HUDEP-2 (cell line): ENCODE measurements at regions not wholly inside any gene's neighbourhood (a gene's known extent, or its start where the extent isn't known, plus 50 kb on each side); places are given as distances from the start of the nearest gene placed in this dataset.
"Not testable (repeated sequence)": the region's sequence is repeated elsewhere in the genome, so short reads cannot be mapped to it uniquely, and the experiment has no call there.

Source experiments
- DNase-seq, 76 experiments: peaks; one replicate each; lab custom pipeline; 2025; ENCODE audit not compliant: unreplicated experiment in 76 of 76; lab: John Stamatoyannopoulos, UW

- no peak for DNase-seq
Measured at GRCh38 chr2:8138923-8139667, 542.8 kb upstream of the ID2 start.

GRCh38 chr2:8139668-8140200 lies 542.1 kb upstream of the ID2 start:
- DNase-seq = no peak

- no peak for DNase-seq
Measured at GRCh38 chr2:8141079-8141707, 540.7 kb upstream of the ID2 start.

DNA sequence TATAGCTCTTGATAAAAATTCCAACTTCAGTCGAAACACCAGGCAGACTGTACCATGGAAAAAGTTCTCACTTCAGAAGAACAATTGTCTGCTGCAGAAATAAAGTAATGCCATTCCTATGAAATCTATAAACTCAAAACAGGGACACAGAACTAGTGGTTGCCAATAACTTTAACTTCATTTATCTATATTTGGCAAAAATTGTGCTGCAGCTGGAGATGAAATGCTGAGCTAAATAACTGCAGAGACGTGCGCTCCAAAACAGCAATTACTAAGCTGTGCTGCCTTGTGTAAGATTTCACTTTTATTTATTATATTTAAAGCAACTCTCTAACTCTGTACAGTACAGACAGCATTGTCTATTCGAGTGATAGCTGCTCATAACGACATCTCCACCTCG lies 540.1 kb upstream of the ID2 start:
- DNase-seq = no peak

DNA sequence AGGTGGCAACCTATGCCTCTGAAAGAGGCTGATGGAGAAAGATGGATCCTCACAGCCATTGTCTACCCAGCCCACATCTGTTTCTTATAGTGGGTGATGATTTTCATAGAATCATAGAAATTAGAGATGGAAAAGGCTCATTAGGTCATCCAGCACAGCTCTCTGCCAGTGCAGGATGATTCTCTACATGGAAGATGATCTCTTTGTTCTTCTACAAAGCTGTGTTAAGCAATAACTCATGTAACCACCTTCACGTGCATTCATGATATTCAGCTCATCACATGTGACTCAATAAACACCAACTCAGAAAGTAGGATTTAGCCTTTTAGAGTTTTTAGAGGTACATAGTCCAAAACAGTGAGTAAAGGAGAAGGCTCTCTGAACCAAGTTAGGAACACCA lies 539.4 kb upstream of the ID2 start:
- no peak for DNase-seq

- no peak for DNase-seq
Measured at GRCh38 chr2:8144131-8144631, 537.7 kb upstream of the ID2 start.

DNA sequence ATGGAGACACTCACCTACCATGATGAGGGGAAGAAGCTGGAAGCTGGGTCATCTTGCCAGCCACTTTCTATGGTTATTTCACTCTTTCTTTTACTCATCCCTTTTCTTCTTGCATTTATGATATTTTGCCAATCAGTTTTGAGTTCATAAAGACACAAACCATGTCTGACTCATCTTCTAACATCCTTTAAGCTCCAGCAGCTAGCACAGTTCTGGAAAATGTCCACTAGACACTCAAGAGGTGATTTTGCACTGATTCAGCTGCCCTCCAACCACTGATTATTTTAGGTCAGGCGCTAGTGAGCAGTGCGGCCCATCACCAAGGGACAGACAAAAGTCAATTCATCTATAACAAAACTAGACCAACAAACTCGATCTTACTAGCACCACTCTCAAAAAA lies 537.1 kb upstream of the ID2 start:
- DNase-seq = no peak

DNA sequence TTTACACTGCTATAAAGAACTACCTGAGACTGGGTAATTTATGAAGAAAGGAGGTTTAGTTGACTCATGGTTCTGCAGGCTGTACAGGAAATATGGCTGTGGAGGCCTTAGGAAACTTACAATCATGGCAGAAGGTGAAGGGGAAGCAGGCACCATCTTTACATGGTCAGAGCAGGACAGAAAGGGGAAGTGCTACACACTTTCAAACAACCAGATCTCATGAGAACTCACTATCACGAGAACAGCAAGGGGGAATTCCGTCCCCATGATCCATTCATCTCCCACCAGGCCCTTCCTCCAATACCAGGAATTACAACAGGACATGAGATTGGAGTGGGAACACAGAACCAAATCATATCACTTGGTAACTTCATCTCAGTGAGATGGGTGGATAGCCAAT lies 536.5 kb upstream of the ID2 start:
- not testable (repeated sequence) for DNase-seq

- no peak for DNase-seq
Measured at GRCh38 chr2:8146132-8147005, 535.5 kb upstream of the ID2 start.

DNA sequence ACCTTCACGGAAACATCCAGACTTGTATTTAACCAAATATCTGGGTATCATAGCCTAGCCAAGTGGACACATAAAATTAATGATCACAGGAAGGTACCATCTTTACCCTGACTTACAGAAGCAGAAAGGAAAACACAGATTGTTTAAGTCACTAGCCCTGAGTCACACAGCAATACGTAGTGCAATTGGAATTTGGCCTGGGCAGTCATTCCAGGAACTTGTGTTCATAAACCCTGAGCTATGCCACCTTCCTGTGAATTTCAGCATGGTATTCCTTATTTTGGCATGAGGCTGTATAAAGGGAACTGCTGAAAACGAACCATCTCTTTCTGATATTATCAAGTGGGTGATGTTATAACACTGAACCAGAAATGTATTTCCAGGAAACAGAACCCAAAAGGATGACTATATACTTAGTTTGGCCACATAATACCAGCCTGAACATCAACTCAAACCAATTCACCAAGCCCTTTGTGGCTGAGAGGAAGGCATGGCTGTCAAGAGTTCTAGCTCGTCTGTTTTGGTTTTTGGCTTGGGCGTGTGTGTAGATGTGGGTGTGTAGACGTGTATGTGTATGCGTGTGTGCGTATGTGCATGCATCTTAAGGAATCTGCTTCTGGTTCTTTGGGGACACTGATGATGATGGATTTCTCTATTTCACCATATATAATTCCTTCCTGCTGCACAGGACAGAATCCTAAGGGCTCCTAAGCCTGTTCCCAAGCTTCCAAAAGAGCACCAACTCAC lies 533.4 kb upstream of the ID2 start:
- DNase-seq = no peak

GRCh38 chr2:8149007-8149405 lies 532.9 kb upstream of the ID2 start:
- DNase-seq = no peak

GRCh38 chr2:8149985-8150539 lies 531.8 kb upstream of the ID2 start:
- DNase-seq = no peak

DNA sequence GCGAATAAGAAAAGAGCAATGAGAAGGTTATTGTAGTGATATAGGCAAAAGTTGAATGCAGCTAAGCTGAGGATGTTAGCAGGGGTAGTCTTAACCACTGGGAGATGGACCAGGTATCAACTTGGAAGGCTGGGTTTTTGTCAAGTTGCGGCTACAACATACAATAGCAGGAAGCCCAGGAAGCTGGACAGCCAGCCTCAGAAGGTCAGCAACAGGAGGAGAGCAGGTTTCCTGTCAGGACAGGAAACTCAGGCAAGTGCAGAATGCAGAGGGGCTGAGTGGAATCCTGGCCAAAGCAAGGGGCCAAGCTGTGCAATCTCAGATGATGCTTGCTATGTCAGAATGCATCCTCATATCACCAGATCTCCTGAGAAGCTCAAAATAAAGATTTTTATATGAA lies 530.0 kb upstream of the ID2 start:
- DNase-seq = no peak

- DNase-seq = no peak
Measured at GRCh38 chr2:8152392-8153257, 529.2 kb upstream of the ID2 start.

DNA sequence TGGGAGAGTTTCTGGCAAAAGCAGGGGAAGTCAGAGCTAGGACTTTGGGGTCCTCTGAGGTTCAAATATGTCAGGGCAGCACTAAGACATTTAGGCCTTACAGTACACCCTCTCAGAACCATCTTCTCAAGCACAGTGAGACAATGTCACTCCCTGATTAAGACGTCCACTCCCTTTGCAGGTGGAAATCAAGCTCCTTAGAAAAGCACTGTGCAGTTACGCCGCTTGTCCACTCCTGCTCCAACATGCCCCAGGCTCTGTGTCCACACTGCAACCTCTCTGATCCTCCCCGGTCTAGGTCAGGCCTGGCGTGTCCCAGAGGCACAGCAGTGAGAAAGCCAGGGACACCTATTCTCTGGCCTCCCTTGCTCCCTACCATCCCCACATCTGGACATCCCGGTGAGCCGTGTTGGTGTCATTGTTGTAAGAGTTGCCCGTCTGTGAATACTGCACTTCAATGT lies 528.6 kb upstream of the ID2 start:
- no peak for DNase-seq

DNA sequence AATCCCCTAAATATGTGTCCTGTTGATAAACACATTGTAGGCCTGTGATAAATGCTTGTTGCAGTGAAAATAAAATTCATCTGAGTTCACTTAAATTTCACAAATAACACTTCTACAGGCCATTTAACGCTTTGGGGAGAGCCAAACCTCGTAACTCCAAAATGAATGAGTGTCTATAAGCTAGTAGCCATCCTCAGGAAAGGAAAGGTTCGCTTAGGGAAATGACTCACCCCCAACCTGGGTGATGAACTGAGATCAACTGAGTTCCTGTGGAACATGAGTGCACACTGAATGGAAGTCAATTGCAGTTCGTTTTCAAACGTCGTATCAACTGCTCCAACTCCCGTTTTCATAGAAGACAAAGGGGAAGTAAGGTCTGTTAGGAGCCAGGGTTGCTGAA lies 527.6 kb upstream of the ID2 start:
- DNase-seq = no peak

DNA sequence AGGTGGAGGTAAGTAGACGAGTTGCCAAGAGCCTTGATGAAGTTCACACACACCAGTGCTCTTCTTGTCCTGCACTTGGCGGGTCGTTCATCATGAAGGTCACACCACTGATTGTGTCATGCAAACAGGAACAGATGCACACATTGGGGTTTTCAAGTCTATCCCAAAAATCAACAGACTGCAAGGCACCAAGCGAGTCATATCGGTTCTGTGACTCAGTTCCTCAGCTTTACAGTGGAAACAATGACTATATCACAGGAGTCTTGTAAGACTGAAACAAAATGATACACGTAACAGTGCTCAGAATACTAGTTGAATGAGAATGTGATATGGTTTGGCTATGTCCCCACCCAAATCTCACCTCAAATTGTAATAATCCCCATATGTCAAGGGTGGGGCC lies 526.9 kb upstream of the ID2 start:
- no peak for DNase-seq

GRCh38 chr2:8157621-8158430 lies 524.0 kb upstream of the ID2 start:
- DNase-seq = no peak
